ENCODE measurements at regions not wholly inside any gene's neighbourhood (a gene's known extent, or its start where the extent isn't known, plus 50 kb on each side); places are given as distances from the start of the nearest gene placed in this dataset.

DNA sequence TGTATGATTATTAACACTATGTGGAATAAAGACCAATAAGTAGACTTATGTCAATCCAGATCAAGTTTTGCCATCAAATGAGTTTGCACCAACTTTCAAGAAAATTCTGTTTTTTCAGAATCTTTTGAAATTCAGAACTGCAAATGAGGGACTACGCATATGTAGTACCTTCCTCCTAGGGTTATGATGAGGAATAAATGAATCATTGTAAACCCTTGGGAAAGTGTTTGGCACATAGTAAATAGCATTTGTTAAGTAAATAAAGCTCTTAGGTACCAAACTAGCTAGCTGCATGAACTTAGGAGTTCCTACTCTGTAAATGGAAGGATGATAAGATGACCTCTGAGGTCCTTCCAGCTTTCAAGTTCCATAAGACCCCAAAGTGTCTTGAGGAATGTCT, 242.6 kb upstream of the SETMAR start:
- TF ChIP-seq CTCF (IDR thresholded peaks at IDR 0.05; ENCODE audit: extremely low read depth in 1 of 2, insufficient read depth in 1 of 2, low read depth in 1 of 2, low read length in 2 of 2) = no peak
- no peak for TF ChIP-seq FOS (IDR thresholded peaks at IDR 0.05; ENCODE audit: borderline replicate concordance, insufficient read depth, low read length)
- TF ChIP-seq POLR2A (IDR thresholded peaks at IDR 0.05; ENCODE audit: low read depth, low read length) = no peak
- TF ChIP-seq, protein P1, sequence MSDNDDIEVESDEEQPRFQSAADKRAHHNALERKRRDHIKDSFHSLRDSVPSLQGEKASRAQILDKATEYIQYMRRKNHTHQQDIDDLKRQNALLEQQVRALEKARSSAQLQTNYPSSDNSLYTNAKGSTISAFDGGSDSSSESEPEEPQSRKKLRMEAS (IDR thresholded peaks at IDR 0.05; ENCODE audit: insufficient read depth, insufficient read length) = no peak
- no peak for TF ChIP-seq EZH2 (IDR thresholded peaks at IDR 0.05; ENCODE audit: borderline replicate concordance, low read depth, low read length, severe bottlenecking)
- TF ChIP-seq POLR2AphosphoS5 (IDR thresholded peaks at IDR 0.05; ENCODE audit: insufficient read depth, low read depth, low read length) = no peak
- no peak for TF ChIP-seq GATA2 (IDR thresholded peaks at IDR 0.05; ENCODE audit: insufficient read depth, insufficient read length, low read depth, low read length)
